ENCODE measurements at regions not wholly inside any gene's neighbourhood (a gene's known extent, or its start where the extent isn't known, plus 50 kb on each side); places are given as distances from the start of the nearest gene placed in this dataset.

- no peak for DNase-seq (ENCODE audit: low read depth in 3 of 3, low spot score in 2 of 3)
These were observed 353.2 kb downstream of the ETS1 start for GRCh38 chr11:128234143-128234542.

- no peak for DNase-seq (ENCODE audit: low read depth in 3 of 3, low spot score in 2 of 3)
These were observed 354.8 kb downstream of the ETS1 start for GRCh38 chr11:128232588-128232987.

DNA sequence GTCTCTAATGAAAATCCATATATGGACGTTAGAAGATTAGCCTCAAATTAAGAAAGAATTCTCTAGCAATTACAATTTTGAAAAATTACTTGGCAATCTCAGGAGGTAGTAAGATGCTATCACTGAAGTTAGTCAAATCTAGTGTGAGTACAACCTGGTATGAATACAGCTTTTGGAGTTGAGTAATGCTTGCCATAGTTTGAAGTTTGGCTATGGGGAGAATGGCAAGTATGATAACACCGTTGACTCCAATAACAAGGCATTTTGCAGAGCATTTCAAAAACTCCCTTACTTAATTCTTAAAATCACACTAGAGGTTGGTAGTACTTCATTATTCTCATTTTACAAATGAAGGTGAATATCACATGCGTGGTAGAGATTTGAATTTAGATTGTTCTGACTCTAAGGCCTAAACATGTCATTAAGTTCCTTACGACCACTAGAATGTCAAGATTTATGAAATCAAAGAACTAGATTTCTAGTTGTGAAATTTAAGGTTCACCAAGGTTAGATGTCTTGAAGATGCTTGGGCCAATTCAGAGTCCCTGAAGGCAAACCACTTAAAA is 355.4 kb downstream of the ETS1 start:
- no peak for DNase-seq (ENCODE audit: low read depth in 3 of 3, low spot score in 2 of 3)

- no peak for DNase-seq (ENCODE audit: low read depth in 3 of 3, low spot score in 2 of 3)
These were observed 359.9 kb downstream of the ETS1 start for GRCh38 chr11:128227466-128227865.

- DNase-seq (ENCODE audit: low read depth in 3 of 3, low spot score in 2 of 3) = no peak
These were observed 361.1 kb downstream of the ETS1 start for GRCh38 chr11:128226106-128226716.

- no peak for DNase-seq (ENCODE audit: low read depth in 3 of 3, low spot score in 2 of 3)
These were observed 365.0 kb downstream of the ETS1 start for GRCh38 chr11:128222245-128222884.

DNA sequence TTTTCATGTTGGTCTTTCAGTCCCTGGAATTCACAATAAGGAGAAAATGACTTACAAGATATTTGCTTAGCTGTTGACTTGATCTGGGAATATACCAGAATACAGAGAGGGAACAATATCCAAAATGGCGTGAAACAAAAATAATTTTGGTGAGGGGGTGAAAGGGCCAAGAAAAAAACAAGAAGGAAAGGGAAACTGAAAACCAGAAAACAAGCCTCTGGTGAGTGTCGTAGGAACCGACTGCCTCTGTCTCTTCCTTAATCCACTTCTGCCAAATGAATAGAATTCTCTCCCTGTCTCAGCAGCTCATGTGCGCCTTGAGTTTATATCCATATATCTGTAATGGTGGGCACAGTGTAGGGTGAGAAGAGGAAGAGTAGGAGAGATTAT is 367.6 kb downstream of the ETS1 start:
- no peak for DNase-seq (ENCODE audit: low read depth in 3 of 3, low spot score in 2 of 3)

- DNase-seq (ENCODE audit: low read depth in 3 of 3, low spot score in 2 of 3) = no peak
These were observed 371.2 kb downstream of the ETS1 start for GRCh38 chr11:128216198-128216597.

- no peak for DNase-seq (ENCODE audit: low read depth in 3 of 3, low spot score in 2 of 3)
These were observed 372.0 kb downstream of the ETS1 start for GRCh38 chr11:128215238-128215882.

GRCh38 chr11:128214263-128214662 is 373.1 kb downstream of the ETS1 start:
- no peak for DNase-seq (ENCODE audit: low read depth in 3 of 3, low spot score in 2 of 3)

- DNase-seq (ENCODE audit: low read depth in 3 of 3, low spot score in 2 of 3) = no peak
These were observed 373.9 kb downstream of the ETS1 start for GRCh38 chr11:128213461-128213860.

GRCh38 chr11:128212324-128212723 is 375.0 kb downstream of the ETS1 start:
- no peak for DNase-seq (ENCODE audit: low read depth in 3 of 3, low spot score in 2 of 3)

- DNase-seq (ENCODE audit: low read depth in 3 of 3, low spot score in 2 of 3) = peak in 2 of 3 donors; percentile 56 to 71
These were observed 377.0 kb downstream of the ETS1 start for GRCh38 chr11:128210148-128210940.

DNA sequence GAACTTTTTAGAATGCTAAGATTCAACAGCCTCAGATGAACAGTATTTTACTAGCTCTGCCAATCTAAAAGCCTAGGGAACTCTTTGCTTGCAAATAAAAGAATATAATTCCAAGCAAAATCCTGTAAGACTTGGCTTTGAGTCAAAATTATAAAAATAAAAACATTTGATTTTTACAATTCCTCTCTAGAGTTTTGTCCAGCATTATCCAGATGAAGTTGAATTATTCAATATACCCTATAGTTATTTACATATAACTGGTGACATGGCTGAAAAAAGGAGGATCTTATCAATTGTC is 378.3 kb downstream of the ETS1 start:
- no peak for DNase-seq (ENCODE audit: low read depth in 3 of 3, low spot score in 2 of 3)

GRCh38 chr11:128208329-128209137 is 378.8 kb downstream of the ETS1 start:
- no peak for DNase-seq (ENCODE audit: low read depth in 3 of 3, low spot score in 2 of 3)

GRCh38 chr11:128207861-128208321 is 379.5 kb downstream of the ETS1 start:
- no peak for DNase-seq (ENCODE audit: low read depth in 3 of 3, low spot score in 2 of 3)

GRCh38 chr11:128206461-128206860 is 380.9 kb downstream of the ETS1 start:
- no peak for DNase-seq (ENCODE audit: low read depth in 3 of 3, low spot score in 2 of 3)

GRCh38 chr11:128205796-128206195 is 381.6 kb downstream of the ETS1 start:
- DNase-seq (ENCODE audit: low read depth in 3 of 3, low spot score in 2 of 3) = no peak

GRCh38 chr11:128204898-128205297 is 382.5 kb downstream of the ETS1 start:
- no peak for DNase-seq (ENCODE audit: low read depth in 3 of 3, low spot score in 2 of 3)

DNA sequence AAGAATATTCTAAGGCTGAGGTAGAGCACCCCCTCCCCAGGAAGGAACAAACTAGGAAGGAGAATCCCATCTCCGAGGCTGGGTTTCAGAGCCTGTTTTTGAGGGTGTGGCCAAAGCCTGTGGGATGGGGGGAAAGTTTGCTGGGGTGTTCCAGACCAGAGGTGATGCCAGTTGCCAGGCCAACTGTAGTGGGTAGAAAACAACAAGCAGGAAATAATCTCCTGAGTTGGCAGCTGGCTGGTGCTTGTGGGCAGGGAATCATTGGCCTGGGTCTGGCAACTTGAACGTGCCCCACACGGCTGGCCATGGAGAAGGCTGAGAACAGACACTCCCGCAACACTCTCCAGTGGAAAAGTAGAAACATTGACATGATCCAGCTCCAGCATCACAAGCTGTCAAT is 385.6 kb downstream of the ETS1 start:
- no peak for DNase-seq (ENCODE audit: low read depth in 3 of 3, low spot score in 2 of 3)
